CD14-positive monocyte (primary cell): ENCODE measurements at regions not wholly inside any gene's neighbourhood (a gene's known extent, or its start where the extent isn't known, plus 50 kb on each side); places are given as distances from the start of the nearest gene placed in this dataset.

Experiments used
- DNase-seq, 3 donors: peaks; one replicate each; pipeline ENCODE4 v3.0.0-alpha.2; 2011 to 2022
- H2AFZ ChIP-seq: 2 replicates; pipeline ENCODE4 v1.6.0; 2012; ENCODE audit warnings: mild to moderate bottlenecking, low read depth, low read length, inconsistent platforms; ENCODE audit not compliant: insufficient read depth, poor library complexity, severe bottlenecking
- H3K27ac ChIP-seq, 2 donors: 1 replicate in 1 of 2; 2 replicates in 1 of 2; pipeline ENCODE4 v1.5.1; 2012 to 2013; ENCODE audit warnings: low read length in 2 of 2, control low read depth in 1 of 2, inconsistent platforms in 1 of 2, low read depth in 1 of 2, mild to moderate bottlenecking in 1 of 2
- H3K27me3 ChIP-seq, 2 donors: one replicate each; pipeline versions ENCODE4 v1.6.0 to v1.6.1; 2011 to 2013; ENCODE audit warnings: low read length in 2 of 2; ENCODE audit not compliant: control insufficient read depth in 2 of 2, insufficient read depth in 2 of 2
- H3K36me3 ChIP-seq, 2 donors: replicated peaks in 1 of 2; 1 replicate in 1 of 2; 2 replicates in 1 of 2; pipeline versions ENCODE4 v1.5.1 to v1.6.1; 2012 to 2013; ENCODE audit warnings: low read length in 2 of 2, control low read depth in 1 of 2, inconsistent platforms in 1 of 2, mild to moderate bottlenecking in 1 of 2; ENCODE audit not compliant: insufficient read depth in 2 of 2, control insufficient read depth in 1 of 2
- H3K4me1 ChIP-seq, 2 donors: 1 replicate in 1 of 2; 2 replicates in 1 of 2; pipeline versions ENCODE4 v1.5.1 to v1.6.1; 2012 to 2013; ENCODE audit warnings: low read length in 2 of 2, control low read depth in 1 of 2, inconsistent platforms in 1 of 2, mild to moderate bottlenecking in 1 of 2, moderate library complexity in 1 of 2; ENCODE audit not compliant: insufficient read depth in 2 of 2, control insufficient read depth in 1 of 2
- H3K4me2 ChIP-seq: replicated peaks from 2 replicates; pipeline ENCODE3; 2012; ENCODE audit warnings: low read length, moderate library complexity, mild to moderate bottlenecking; ENCODE audit not compliant: poor library complexity, severe bottlenecking; ENCODE audit errors: extremely low read depth
- H3K4me3 ChIP-seq, 3 experiments: fragments of 200-600 bp in 1 of 3; sonication (generic) in 1 of 3; replicated peaks in 1 of 3; 1 replicate in 2 of 3; 2 replicates in 1 of 3; pipeline ENCODE4 v1.5.1; 2011 to 2013; ENCODE audit warnings: low read length in 3 of 3, mild to moderate bottlenecking in 3 of 3, control low read depth in 2 of 3, low read depth in 2 of 3, inconsistent platforms in 1 of 3, moderate library complexity in 1 of 3
- H3K79me2 ChIP-seq: 2 replicates; pipeline ENCODE4 v1.6.0; 2012; ENCODE audit warnings: mild to moderate bottlenecking, control low read depth, inconsistent platforms, low read length, moderate library complexity; ENCODE audit not compliant: insufficient read depth
- H3K9ac ChIP-seq: 2 replicates; pipeline ENCODE4 v1.6.0; 2017; ENCODE audit warnings: low read length, mild to moderate bottlenecking; ENCODE audit not compliant: insufficient read depth, poor library complexity, severe bottlenecking
- H3K9me3 ChIP-seq, 2 donors: replicated peaks in 1 of 2; 1 replicate in 1 of 2; 2 replicates in 1 of 2; pipeline versions ENCODE4 v1.5.1 to v1.6.1; 2012 to 2013; ENCODE audit warnings: low read length in 2 of 2, control low read depth in 1 of 2; ENCODE audit not compliant: control insufficient read depth in 1 of 2, insufficient read depth in 1 of 2
- H4K20me1 ChIP-seq: 2 replicates; pipeline ENCODE4 v1.6.0; 2012; ENCODE audit warnings: mild to moderate bottlenecking, low read length, control low read depth, moderate library complexity; ENCODE audit not compliant: insufficient read depth
- H3K27ac Mint-ChIP-seq, 7 donors: one replicate each; pipeline ENCODE4 v1.8.0; 2020; ENCODE audit warnings: mild to moderate bottlenecking in 7 of 7, mixed read lengths in 7 of 7, moderate library complexity in 6 of 7, inconsistent platforms in 2 of 7
- H3K27me3 Mint-ChIP-seq, 3 donors: one replicate each; pipeline ENCODE4 v1.8.0; 2021 to 2022; ENCODE audit warnings: low read depth in 3 of 3, mild to moderate bottlenecking in 3 of 3, mixed read lengths in 3 of 3, moderate library complexity in 3 of 3, inconsistent platforms in 1 of 3
- H3K36me3 Mint-ChIP-seq, 2 donors: one replicate each; pipeline ENCODE4 v1.8.0; 2020; ENCODE audit warnings: mixed read lengths in 2 of 2, inconsistent platforms in 1 of 2, mild to moderate bottlenecking in 1 of 2
- H3K4me1 Mint-ChIP-seq: one replicate; pipeline ENCODE4 v1.8.0; 2020; ENCODE audit warnings: mild to moderate bottlenecking, mixed read lengths
- H3K4me3 Mint-ChIP-seq, 2 donors: one replicate each; pipeline ENCODE4 v1.8.0; 2020; ENCODE audit warnings: mild to moderate bottlenecking in 2 of 2, mixed read lengths in 2 of 2, moderate library complexity in 1 of 2
- H3K9me3 Mint-ChIP-seq, 7 donors: one replicate each; pipeline ENCODE4 v1.8.0; 2020 to 2022; ENCODE audit warnings: mixed read lengths in 7 of 7, mild to moderate bottlenecking in 6 of 7, moderate library complexity in 6 of 7, inconsistent platforms in 2 of 7
- CTCF ChIP-seq: fragments of 200-600 bp; IDR thresholded peaks from one replicate; pipeline ENCODE4 v1.8.0; 2022; ENCODE audit warnings: antibody characterized with exemption, mild to moderate bottlenecking
- WGBS: methylation state at CpG from one replicate; pipeline ENCODE4 v1.1.5; 2013; ENCODE audit warnings: missing lambda C conversion rate; ENCODE audit not compliant: insufficient coverage; 5-methylcytosine and 5-hydroxymethylcytosine counted together
- intact Hi-C, 2 donors: fragments of 100-400 bp; cut with micrococcal nuclease; formaldehyde crosslinking; loops; one replicate each; pipeline versions ENCODE4 v1.15.0 to v1.15.1; 2023

GRCh38 chr11:64472593-64473455, 82.9 kb upstream of the SLC22A11 start:
- H3K27me3 ChIP-seq = no peaks in the 10 kb centered on the region
- Mint-ChIP-seq H3K36me3 (peaks cover 0 to 2% of the 10 kb centered on the region in 2 donors), H3K27ac (peak overlapping the region in 2 of 7 donors; percentile 23 to 44), H3K4me1 (peaks cover 5% of the 10 kb centered on the region), H3K27me3 (peaks cover 2 to 8% (median 5%) of the 10 kb centered on the region in 3 donors), H3K4me3 (peak overlapping the region in 1 of 2 donors; percentile 12), H3K9me3 (peaks cover 0 to 4% (median 0%) of the 10 kb centered on the region in 7 donors)
- no peaks in the 10 kb centered on the region for H3K36me3 ChIP-seq
- no peak overlapping the region for H3K9ac ChIP-seq
- no peak for DNase-seq
- H3K79me2 ChIP-seq = no peaks in the 10 kb centered on the region
- intact Hi-C loops = no loop called here
- no peaks in the 10 kb centered on the region for H4K20me1 ChIP-seq
- H3K4me3 ChIP-seq = no peak overlapping the region
- 96% methylated on average over 7 of the region's 10 CpGs for WGBS
- no peak overlapping the region for H2AFZ ChIP-seq
- H3K9me3 ChIP-seq = no peaks in the 10 kb centered on the region
- no peak for TF ChIP-seq CTCF
- no peak overlapping the region for H3K27ac ChIP-seq
- no peak overlapping the region for H3K4me2 ChIP-seq
- H3K4me1 ChIP-seq = no peaks in the 10 kb centered on the region

- H3K27me3 ChIP-seq = no peaks in the 10 kb centered on the region
- H3K4me2 ChIP-seq = no peak overlapping the region
- no peak overlapping the region for H2AFZ ChIP-seq
- no peak overlapping the region for H3K27ac ChIP-seq
- no peak for TF ChIP-seq CTCF
- H3K4me3 ChIP-seq = no peak overlapping the region
- intact Hi-C loops = no loop called here
- H3K79me2 ChIP-seq = no peaks in the 10 kb centered on the region
- 93% methylated on average over 11 of the region's 11 CpGs for WGBS
- H4K20me1 ChIP-seq = no peaks in the 10 kb centered on the region
- peaks cover 0 to 4% (median 0%) of the 10 kb centered on the region in 7 donors for H3K9me3 Mint-ChIP-seq
- no peak overlapping the region for H3K9ac ChIP-seq
- H3K27me3 Mint-ChIP-seq = peaks cover 4 to 12% (median 5%) of the 10 kb centered on the region in 3 donors
- peaks cover 5% of the 10 kb centered on the region for H3K4me1 Mint-ChIP-seq
- no peaks in the 10 kb centered on the region for H3K9me3 ChIP-seq
- no peaks in the 10 kb centered on the region for H3K36me3 ChIP-seq
- no peaks in the 10 kb centered on the region for H3K4me1 ChIP-seq
- no peaks in the 10 kb centered on the region for H3K36me3 Mint-ChIP-seq
- H3K27ac Mint-ChIP-seq = no peak overlapping the region
- no peak for DNase-seq
- H3K4me3 Mint-ChIP-seq = no peak overlapping the region
These were observed 81.1 kb upstream of the SLC22A11 start for GRCh38 chr11:64474680-64475079.
